Activated T-helper 17 cell treated with anti-CD3 and anti-CD28 coated beads, Interleukin-2, amount 50 U/mL, for 72 hours (primary cell): ENCODE measurements at regions not wholly inside any gene's neighbourhood (a gene's known extent, or its start where the extent isn't known, plus 50 kb on each side); places are given as distances from the start of the nearest gene placed in this dataset.

Source experiments
- ATAC-seq: fragments of 150-1000 bp; cut with Tn5 transposase; replicated peaks from 2 replicates; pipeline ENCODE4 v1.10.0; 2021; ENCODE audit warnings: mild to moderate bottlenecking, moderate library complexity
- H3K27ac Mint-ChIP-seq: one replicate; pipeline ENCODE4 v1.8.0; 2022; ENCODE audit warnings: mixed read lengths
- H3K27me3 Mint-ChIP-seq: one replicate; pipeline ENCODE4 v1.8.0; 2022; ENCODE audit warnings: mixed read lengths
- H3K36me3 Mint-ChIP-seq: one replicate; pipeline ENCODE4 v1.8.0; 2022; ENCODE audit warnings: low read depth, mild to moderate bottlenecking, mixed read lengths
- H3K4me1 Mint-ChIP-seq: one replicate; pipeline ENCODE4 v1.8.0; 2022; ENCODE audit warnings: mixed read lengths
- H3K4me3 Mint-ChIP-seq: one replicate; pipeline ENCODE4 v1.8.0; 2022; ENCODE audit warnings: mild to moderate bottlenecking, mixed read lengths
- H3K9me3 Mint-ChIP-seq: one replicate; pipeline ENCODE4 v1.8.0; 2022; ENCODE audit warnings: mixed read lengths

DNA sequence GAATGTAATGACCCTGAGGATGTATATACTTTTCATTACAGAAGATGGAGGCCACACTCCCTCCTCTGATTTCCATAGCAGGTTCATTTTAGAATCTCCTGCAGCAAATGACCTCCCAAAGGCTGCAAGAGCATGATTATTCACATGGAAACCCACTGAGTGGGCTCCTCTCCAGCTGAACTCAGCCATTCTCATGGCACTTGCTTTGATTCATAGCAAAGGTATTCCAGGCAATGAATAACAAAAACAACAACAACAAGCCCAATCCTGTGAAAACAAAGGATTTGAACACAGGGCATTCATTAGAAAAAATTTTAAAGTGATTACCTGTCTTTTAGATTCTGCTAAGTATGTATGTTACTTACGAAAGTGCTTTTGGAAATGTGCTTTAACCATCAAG lies 894.0 kb upstream of the FRG1 start:
- Mint-ChIP-seq H3K27me3 (no peaks in the 10 kb centered on the region), H3K36me3 (no peaks in the 10 kb centered on the region), H3K9me3 (peaks cover 11% of the 10 kb centered on the region), H3K4me1 (no peaks in the 10 kb centered on the region), H3K4me3 (no peak overlapping the region), H3K27ac (no peak overlapping the region)
- ATAC-seq = no peak

DNA sequence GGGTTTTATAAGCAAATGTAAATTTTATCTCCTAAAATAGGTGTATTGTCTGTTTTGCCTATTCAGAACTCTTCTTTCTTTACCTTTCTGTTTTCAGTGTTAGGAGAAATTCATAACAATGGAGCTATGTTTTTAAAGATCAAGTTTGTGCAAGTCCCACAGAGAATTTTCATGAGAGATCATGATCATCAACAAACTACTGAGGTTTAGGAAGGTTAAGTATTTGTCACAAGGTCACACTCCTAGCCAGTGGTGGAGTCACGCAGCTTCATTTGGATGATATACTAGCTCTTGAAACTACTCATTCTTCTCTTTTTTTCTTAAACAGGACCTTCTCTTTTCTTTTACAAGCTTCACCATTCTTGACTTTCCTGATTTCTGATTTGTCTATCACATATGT lies 892.6 kb upstream of the FRG1 start:
- Mint-ChIP-seq H3K36me3 (no peaks in the 10 kb centered on the region), H3K4me1 (no peaks in the 10 kb centered on the region), H3K4me3 (no peak overlapping the region), H3K27me3 (no peaks in the 10 kb centered on the region), H3K9me3 (peaks cover 7% of the 10 kb centered on the region), H3K27ac (no peak overlapping the region)
- ATAC-seq = no peak

DNA sequence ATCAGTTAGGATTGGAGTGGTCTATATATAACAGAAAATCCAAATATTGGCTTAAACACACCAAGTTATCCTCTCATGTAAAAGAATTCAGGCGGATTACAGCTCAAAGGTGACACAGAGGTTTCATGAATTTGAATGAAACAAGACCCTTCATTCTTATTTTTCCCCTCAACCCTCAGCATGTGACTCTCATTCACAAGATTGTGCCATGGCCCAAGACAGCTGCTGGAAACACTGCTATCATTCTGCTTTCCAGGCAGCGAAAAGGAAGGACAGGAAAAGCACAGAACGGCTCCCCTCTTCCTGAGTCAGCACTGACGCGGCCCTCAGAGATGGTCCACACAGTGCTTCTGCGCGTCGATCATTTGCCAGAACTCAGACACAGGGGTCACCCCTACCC lies 891.0 kb upstream of the FRG1 start:
- no peaks in the 10 kb centered on the region for H3K27me3 Mint-ChIP-seq
- H3K27ac Mint-ChIP-seq = no peak overlapping the region
- H3K4me1 Mint-ChIP-seq = no peaks in the 10 kb centered on the region
- no peak for ATAC-seq
- H3K9me3 Mint-ChIP-seq = peaks cover 10% of the 10 kb centered on the region
- H3K4me3 Mint-ChIP-seq = no peak overlapping the region
- H3K36me3 Mint-ChIP-seq = no peaks in the 10 kb centered on the region

DNA sequence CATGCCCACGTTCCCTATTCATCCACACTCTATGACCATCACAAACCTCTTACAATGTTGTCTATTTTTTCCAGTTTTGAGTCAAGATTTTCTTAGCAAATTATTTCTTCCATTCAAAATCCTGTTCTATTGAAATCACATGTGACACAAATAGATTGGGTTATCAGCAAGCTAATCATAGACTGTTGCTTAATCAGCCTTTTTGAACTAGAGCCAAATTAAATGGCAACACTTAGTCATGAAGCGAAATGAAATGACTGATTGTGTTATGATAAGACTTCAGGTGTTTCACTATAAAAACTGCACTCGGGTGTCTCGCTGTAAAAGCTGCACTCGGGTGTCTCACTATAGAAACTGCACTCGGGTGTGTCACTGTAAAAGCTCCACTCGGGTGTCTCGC lies 890.0 kb upstream of the FRG1 start:
- H3K27ac Mint-ChIP-seq = no peak overlapping the region
- no peaks in the 10 kb centered on the region for H3K4me1 Mint-ChIP-seq
- H3K9me3 Mint-ChIP-seq = peaks cover 12% of the 10 kb centered on the region
- no peaks in the 10 kb centered on the region for H3K27me3 Mint-ChIP-seq
- ATAC-seq = no peak
- H3K4me3 Mint-ChIP-seq = no peak overlapping the region
- no peaks in the 10 kb centered on the region for H3K36me3 Mint-ChIP-seq

DNA sequence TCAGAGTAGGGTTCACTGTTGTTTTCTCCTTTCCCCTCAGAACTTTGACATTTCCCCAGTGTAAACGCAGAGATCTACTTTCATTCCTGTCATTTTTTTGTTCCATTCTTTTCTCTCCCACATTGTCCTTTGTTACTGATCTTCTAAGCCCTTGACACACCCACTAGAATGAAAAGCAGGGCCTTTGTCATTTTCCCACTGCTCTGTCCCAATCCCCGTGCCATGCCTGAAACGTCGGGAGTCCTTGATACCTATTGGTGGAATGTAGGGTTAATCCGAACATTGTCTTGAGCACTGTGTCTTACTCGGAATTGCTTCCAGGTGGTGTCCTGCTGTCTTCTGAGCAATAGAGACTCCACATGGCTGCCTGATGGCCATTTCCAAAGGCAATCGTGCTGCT lies 887.1 kb upstream of the FRG1 start:
- no peaks in the 10 kb centered on the region for H3K36me3 Mint-ChIP-seq
- H3K27me3 Mint-ChIP-seq = no peaks in the 10 kb centered on the region
- H3K4me3 Mint-ChIP-seq = no peak overlapping the region
- peaks cover 18% of the 10 kb centered on the region for H3K9me3 Mint-ChIP-seq
- H3K27ac Mint-ChIP-seq = no peak overlapping the region
- ATAC-seq = no peak
- no peaks in the 10 kb centered on the region for H3K4me1 Mint-ChIP-seq

DNA sequence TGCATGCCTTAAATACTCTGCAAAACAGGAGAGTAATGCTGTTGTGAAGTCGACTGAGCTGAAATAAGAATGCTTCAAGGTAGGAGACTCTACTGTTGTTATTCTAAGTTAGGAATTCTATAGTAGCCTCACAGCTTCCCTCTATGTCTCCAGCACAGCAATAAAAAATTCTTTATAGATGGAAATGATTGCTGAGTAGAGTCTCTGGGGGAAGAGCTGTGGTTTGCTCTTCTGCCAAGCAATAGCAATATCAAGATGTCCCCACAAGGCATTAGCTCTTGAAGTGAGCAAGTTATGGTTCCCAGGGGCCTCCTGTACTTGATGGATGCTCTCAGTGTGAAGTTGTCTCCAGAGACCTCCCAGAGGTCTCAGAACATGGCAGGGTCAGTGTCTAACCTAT lies 880.6 kb upstream of the FRG1 start:
- peaks cover 26% of the 10 kb centered on the region for H3K9me3 Mint-ChIP-seq

DNA sequence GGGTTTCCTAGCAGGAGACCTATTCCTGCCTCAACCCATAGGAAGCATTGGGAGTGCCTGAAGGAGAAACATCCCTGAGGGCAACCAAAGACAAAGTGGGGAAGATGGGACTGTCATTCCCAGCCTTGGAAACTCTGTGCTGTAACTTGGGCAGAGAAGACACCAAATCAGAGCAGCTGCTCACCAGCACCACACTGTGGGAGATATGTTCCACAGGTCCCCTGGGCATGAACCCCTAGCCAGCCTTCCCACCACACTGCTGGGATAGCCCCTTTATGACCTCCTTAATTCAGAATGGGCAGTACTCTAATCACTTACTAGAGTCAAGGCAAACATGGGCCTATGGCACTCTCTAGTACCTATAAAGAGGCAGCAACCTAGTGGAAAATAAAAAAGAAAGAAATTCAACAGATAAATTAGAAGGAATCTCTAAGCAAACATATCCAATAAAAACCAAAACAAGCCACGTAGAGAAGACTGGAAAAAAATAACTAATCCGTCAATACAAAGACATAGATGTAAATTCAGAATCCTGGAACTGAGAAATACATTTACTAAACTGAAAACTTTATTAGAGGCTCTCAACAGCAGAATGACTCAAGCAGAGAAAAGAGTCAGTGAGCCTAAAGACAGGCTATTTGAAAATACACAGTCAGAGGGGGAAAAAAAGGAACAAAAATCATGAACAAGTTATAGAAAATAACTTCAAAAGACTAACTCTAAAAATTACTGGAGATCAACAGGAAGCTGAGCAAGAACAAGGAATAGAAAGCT lies 878.4 kb upstream of the FRG1 start:
- Mint-ChIP-seq H3K27me3 (no peaks in the 10 kb centered on the region), H3K4me3 (no peak overlapping the region), H3K9me3 (peaks cover 19% of the 10 kb centered on the region), H3K4me1 (no peaks in the 10 kb centered on the region), H3K36me3 (no peaks in the 10 kb centered on the region), H3K27ac (no peak overlapping the region)
- no peak for ATAC-seq

More for the DNA sequence above, 880.6 kb upstream of the FRG1 start:
- Mint-ChIP-seq H3K27ac (no peak overlapping the region), H3K27me3 (no peaks in the 10 kb centered on the region), H3K36me3 (no peaks in the 10 kb centered on the region), H3K4me1 (no peaks in the 10 kb centered on the region), H3K4me3 (no peak overlapping the region)
- ATAC-seq = no peak

DNA sequence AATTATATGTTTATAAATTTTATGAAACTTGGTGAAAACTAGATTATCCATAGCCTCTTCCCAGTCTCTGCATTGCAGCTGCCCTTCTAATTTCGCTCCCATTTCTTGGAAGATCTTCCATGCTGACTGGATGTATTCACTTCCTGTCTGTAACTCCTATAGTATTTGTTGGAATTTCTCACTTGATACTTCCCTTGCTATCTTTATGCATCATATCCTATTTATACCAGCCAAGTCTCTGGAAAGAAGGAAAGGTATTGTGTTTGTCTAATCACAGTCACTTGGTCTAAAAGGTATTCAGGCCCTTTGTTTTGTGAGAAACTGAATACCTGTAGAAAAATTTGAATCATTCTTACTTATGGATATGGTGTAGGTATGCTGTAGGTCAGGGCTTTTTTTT lies 870.9 kb upstream of the FRG1 start:
- Mint-ChIP-seq H3K27ac (no peak overlapping the region), H3K4me1 (no peaks in the 10 kb centered on the region), H3K9me3 (peaks cover 9% of the 10 kb centered on the region), H3K4me3 (no peak overlapping the region), H3K36me3 (no peaks in the 10 kb centered on the region), H3K27me3 (no peaks in the 10 kb centered on the region)
- no peak for ATAC-seq

DNA sequence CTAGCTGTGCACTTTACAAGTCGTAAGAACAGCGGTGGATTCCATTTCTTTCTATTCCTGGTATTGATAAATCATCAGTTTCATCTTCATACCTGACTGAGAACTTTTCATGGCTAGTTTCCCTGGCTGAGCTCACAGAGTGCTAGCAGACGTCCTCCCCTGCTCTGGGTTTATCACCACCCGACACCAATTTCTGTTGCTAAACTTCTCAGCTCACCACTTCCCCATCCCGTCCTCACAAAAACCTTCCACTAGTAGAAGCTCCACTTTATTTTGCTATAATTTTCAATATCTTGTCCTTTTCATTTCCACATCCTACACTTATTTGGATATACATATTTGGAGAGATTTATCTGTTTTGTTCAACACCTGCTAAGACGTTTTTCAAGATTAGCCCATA lies 869.4 kb upstream of the FRG1 start:
- no peak for ATAC-seq
- peaks cover 9% of the 10 kb centered on the region for H3K9me3 Mint-ChIP-seq
- no peaks in the 10 kb centered on the region for H3K4me1 Mint-ChIP-seq
- no peaks in the 10 kb centered on the region for H3K27me3 Mint-ChIP-seq
- H3K4me3 Mint-ChIP-seq = no peak overlapping the region
- H3K36me3 Mint-ChIP-seq = no peaks in the 10 kb centered on the region
- no peak overlapping the region for H3K27ac Mint-ChIP-seq

DNA sequence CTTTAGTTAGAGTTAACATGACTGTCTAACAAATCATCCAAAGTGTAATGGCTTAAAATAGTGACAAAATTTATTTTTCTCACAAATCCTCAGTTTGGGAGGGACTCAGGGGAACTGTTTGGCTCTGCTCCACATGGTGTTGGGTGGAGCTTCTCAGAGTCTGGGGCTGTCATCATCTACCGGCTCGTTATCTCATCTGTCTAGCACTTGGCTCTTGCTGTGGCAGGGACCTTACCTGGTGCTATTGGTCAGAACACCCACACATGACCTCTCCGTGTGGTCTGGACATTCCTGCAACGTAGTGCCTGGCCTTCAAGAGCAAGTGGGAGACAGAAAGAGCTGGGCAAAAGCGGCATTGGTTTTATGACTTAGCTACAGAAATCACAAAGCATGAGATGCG lies 866.9 kb upstream of the FRG1 start:
- Mint-ChIP-seq H3K27ac (no peak overlapping the region), H3K9me3 (peaks cover 16% of the 10 kb centered on the region), H3K36me3 (no peaks in the 10 kb centered on the region), H3K4me1 (no peaks in the 10 kb centered on the region), H3K4me3 (no peak overlapping the region), H3K27me3 (no peaks in the 10 kb centered on the region)
- no peak for ATAC-seq

DNA sequence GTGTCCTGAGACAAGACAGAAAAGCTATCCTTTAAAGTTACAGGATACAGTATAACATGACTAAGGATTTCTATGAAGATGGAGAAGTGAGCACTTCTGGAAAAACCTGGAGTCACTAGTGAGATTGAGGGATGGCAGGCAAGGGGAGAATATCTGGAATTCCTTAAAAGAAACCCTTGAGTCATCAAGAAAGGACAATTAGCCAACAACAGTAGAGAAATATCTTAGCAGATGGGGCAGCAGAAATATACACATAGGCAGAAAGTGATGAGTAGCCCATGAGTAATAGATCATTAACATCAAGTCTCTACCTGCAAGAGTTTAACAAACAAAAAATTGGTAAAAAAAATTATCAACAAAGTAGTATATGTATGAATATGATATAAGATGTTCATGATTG lies 858.8 kb upstream of the FRG1 start:
- no peak for ATAC-seq
- Mint-ChIP-seq H3K27ac (no peak overlapping the region), H3K27me3 (no peaks in the 10 kb centered on the region), H3K4me1 (no peaks in the 10 kb centered on the region), H3K36me3 (no peaks in the 10 kb centered on the region), H3K9me3 (peaks cover 7% of the 10 kb centered on the region), H3K4me3 (no peak overlapping the region)

DNA sequence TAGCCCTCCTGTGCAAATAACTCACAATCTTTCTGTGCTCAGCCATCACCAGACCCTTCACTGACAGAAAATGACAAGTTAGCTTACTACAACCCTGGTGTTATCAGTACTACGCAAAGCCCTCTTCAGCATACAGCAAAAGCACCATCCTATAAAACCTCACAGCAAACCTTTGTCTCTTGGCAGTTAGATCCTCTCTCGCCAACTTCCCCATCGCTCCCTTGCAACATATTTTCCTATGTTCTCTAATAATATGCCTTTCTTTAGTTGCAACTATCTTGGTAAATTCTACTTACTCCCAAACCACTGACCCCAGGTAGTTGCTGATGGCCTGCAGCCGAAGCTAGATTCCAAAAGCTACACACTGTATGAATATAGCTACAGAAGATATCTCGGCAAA lies 856.9 kb upstream of the FRG1 start:
- Mint-ChIP-seq H3K27me3 (no peaks in the 10 kb centered on the region), H3K36me3 (no peaks in the 10 kb centered on the region), H3K9me3 (peaks cover 2% of the 10 kb centered on the region), H3K27ac (no peak overlapping the region), H3K4me1 (no peaks in the 10 kb centered on the region), H3K4me3 (no peak overlapping the region)
- no peak for ATAC-seq

DNA sequence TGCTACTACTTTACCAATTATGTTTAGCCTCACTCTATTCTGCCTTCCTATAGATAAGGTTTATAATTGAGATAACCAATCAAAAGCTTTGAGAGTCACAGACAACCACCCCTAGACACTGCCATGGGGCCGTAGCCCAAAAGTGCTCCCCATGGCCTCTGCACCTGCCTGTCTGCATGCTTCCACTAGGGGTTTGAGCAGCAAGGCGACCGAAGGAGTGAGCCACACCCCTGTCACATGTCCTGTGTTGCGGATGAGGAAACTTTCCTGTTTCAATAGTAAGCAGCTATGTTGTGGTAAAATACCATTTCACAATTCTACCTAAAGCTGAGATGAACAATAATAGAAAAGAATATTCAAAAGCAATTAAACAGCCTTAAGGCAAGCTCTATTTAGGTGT lies 856.0 kb upstream of the FRG1 start:
- ATAC-seq = no peak
- H3K9me3 Mint-ChIP-seq = peaks cover 4% of the 10 kb centered on the region
- H3K4me1 Mint-ChIP-seq = no peaks in the 10 kb centered on the region
- no peaks in the 10 kb centered on the region for H3K27me3 Mint-ChIP-seq
- H3K27ac Mint-ChIP-seq = no peak overlapping the region
- H3K36me3 Mint-ChIP-seq = no peaks in the 10 kb centered on the region
- H3K4me3 Mint-ChIP-seq = no peak overlapping the region

DNA sequence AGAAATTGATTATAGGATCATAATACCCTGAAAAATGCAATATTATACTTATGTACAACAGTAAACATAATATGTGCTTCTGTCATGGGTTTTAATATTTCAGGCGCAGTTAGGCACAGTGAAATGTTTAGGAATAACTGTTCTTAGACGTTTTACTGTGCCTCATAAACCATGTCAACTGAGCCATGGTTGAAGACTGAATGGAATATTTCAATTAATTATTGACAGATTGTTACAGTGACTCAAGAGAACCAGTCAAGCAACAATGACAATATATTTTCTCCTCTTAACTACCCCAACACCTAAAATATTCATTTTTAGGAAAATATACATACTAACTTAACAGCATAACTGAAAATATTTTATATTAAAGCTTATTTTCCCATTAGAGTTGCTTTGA lies 852.7 kb upstream of the FRG1 start:
- Mint-ChIP-seq H3K4me3 (no peak overlapping the region), H3K9me3 (peaks cover 4% of the 10 kb centered on the region), H3K27ac (no peak overlapping the region), H3K36me3 (no peaks in the 10 kb centered on the region), H3K27me3 (no peaks in the 10 kb centered on the region), H3K4me1 (no peaks in the 10 kb centered on the region)
- no peak for ATAC-seq

DNA sequence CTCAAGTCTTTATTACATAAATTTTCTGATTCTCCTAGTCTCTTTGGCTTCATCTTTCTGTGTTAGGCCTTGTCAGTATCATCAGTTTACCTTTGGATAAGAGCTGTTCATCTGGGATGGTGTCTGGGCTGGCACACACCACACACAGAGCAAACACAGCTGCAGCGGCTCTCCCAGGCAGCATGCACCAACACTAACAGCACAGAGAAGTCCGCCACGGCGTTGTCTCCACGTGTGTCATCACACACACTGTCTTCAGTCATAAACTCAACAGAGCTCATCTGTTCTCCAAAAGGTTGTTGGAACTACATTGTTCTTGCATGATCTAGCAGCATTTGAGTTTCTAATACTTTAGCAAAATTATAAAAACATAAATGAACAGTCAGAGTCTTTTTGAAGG lies 851.9 kb upstream of the FRG1 start:
- no peaks in the 10 kb centered on the region for H3K4me1 Mint-ChIP-seq
- ATAC-seq = no peak
- peaks cover 4% of the 10 kb centered on the region for H3K9me3 Mint-ChIP-seq
- H3K36me3 Mint-ChIP-seq = no peaks in the 10 kb centered on the region
- no peak overlapping the region for H3K4me3 Mint-ChIP-seq
- no peaks in the 10 kb centered on the region for H3K27me3 Mint-ChIP-seq
- no peak overlapping the region for H3K27ac Mint-ChIP-seq
